CD4-positive, alpha-beta T cell treated with Interleukin-6 for 4 hours (primary cell): ENCODE measurements at regions not wholly inside any gene's neighbourhood (a gene's known extent, or its start where the extent isn't known, plus 50 kb on each side); places are given as distances from the start of the nearest gene placed in this dataset.
"Not testable (repeated sequence)": the region's sequence is repeated elsewhere in the genome, so short reads cannot be mapped to it uniquely, and the experiment has no call there.

ENCODE experiments used
- DNase-seq: peaks from one replicate; pipeline ENCODE4 v3.0.0-alpha.2; 2020; ENCODE audit warnings: mixed read lengths

DNA sequence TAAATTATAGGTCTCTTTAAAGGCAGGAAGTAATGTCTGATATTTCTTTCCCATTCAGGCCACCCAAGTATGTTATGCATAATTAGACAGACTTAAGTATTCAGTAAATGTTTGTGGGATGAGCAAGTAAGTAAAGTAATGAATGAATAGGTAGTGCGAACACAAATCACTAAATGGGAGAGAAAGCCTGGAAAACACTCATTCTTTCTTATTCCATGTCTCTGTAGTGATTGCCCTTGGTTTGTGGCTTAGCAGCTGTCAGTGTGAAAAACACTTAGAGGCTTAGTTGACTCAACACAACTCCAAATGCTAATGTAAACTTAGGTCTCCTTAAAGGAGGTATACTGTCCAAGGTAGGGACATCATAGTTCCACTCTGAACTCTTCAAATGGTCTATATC lies 182.5 kb downstream of the ZC3H11B start:
- no peak for DNase-seq

GRCh38 chr1:219428651-219429050 lies 184.3 kb downstream of the ZC3H11B start:
- no peak for DNase-seq

- no peak for DNase-seq
Observed at GRCh38 chr1:219427989-219428388, 184.9 kb downstream of the ZC3H11B start.

- DNase-seq: no peak
Observed at GRCh38 chr1:219427403-219427802, 185.5 kb downstream of the ZC3H11B start.

DNA sequence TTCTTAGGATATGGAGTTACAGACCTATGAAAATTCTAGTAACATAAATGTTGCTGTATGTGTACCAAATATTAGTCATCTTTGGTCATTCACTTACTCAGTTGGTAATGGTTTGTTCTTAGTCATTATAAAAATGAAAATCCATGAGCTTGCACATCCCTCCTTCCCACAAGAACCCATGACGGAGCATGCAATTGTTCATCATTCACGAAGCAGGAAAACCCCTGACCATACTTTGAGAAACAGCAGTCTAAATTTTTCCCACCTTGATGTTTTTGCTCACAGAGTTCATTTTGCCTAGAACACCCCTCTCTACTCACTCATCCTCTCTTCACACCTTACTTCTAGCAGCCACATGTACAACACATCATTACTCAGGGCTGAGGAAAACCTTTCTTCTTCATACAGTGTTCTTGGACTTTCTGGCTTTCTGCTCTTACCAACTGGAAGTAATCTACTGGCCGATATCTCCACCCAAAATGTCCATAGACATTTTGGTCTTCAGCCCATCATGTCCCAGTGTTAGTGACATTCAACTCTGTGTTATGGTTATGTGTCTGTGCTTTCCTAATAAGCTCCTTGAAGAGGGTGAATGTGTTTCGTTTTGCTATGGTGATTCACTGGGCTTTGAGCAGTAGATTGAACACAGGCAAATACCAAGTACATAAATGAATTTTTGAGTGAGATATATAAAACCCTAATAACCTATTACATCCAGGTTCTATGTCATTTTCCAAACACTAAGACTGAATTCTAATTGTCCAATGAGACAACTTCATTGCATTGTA lies 189.9 kb downstream of the ZC3H11B start:
- DNase-seq: no peak

DNA sequence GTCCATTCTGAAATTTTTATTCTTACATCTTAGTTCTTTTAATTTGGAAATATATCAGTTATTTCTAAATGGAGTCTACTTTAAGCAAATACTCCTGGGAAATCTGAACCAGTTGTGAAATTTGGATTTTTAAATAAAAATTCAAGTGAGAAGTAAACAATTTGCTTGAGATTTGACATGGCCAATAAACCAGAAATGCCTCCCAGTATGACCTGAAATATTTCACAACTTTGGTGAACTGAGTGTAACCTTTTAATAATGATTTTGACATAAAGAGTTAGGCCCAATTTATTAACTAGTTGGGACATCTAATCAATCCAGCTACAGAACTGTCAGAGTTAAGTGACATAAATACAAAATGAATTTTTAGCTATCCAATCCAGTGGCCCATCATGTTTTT lies 192.0 kb downstream of the ZC3H11B start:
- DNase-seq: no peak

DNA sequence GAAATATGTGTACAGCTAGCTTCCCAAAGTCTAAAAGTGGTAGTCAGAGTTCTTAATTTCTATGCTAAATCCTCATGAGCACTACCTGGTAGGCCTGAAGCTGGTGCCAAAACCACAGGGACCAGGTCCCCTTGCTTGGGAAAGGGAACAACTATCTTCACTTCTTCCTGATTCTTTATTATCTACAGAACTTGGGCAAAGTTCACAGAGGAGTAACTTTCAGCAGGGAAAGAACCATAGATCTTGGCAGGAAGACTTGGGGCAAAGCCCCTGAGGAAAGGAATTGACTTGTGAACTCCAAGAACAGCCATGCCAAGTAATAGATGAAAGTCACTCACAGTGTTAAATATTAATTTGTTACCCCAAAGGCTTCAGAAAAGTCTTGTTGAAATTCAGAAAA lies 193.0 kb downstream of the ZC3H11B start:
- DNase-seq: no peak

- DNase-seq: no peak
Observed at GRCh38 chr1:219419065-219419464, 193.8 kb downstream of the ZC3H11B start.

- DNase-seq: no peak
Observed at GRCh38 chr1:219417610-219418009, 195.3 kb downstream of the ZC3H11B start.

DNA sequence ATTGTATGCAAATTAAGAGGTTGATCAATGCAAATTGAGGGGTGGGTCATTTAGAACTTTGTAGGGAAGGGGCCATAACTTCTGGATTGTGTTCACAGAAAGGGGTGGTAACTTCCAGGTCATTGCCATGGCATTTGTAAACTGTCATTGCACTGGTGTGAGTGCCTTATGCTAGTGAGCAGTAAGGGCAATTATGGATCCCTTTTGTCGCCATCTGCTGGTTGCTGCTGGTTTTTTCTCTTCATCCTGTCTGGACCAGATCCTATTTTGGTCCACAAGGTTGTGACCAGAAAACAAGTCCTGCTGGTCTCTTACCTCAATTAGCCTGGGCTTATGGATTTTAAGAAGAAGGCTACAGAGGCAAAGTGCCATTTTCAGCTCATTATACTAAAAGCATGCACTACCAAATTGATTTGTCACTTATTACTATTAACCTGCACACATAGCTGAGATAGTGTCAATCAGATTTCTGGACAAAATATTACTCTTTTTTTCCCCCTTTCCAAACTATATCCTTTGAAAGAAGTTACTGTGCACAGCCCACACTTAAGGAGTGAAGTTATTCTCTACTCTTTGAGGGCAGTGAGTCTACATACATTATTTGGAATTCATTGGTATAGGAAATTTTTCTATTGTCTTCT lies 196.2 kb downstream of the ZC3H11B start:
- peak; percentile 53 for DNase-seq

DNA sequence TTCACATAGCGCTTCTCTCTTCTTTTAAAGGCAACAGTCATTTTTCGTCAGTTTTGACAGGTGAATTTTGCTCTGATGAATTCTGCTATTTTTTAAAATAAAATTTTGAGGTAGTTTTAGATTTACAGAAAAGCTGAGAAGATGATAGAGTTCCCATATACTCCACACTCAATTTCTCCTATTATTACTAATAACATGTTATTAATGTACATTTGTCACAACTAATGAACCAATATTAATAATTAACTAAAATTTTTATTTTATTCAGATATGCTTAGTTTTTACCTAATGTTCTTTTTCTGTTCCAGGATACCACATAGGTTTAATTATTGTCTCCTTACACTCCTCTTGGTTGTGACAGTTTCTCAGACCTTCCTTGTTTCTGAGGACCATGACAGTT lies 197.0 kb downstream of the ZC3H11B start:
- DNase-seq: no peak

DNA sequence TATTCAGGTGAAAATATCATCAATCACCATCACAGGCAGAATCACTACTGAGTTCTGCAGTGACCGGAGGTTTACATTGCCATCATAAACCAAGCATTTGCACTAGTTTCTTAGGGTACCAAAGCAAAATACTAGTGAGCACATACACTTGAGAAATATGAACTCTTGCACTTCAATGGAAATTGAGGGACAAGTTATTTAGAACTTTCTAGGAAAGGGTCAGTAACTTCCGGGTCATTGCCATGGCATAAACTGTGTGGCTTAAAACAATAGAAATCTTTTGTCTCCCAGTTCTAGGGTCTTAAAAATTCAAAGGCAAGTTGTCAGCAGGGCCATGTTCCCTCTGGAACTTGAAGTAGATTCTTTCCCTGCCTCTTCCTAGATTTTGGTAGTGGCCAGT lies 197.5 kb downstream of the ZC3H11B start:
- DNase-seq: no peak

DNA sequence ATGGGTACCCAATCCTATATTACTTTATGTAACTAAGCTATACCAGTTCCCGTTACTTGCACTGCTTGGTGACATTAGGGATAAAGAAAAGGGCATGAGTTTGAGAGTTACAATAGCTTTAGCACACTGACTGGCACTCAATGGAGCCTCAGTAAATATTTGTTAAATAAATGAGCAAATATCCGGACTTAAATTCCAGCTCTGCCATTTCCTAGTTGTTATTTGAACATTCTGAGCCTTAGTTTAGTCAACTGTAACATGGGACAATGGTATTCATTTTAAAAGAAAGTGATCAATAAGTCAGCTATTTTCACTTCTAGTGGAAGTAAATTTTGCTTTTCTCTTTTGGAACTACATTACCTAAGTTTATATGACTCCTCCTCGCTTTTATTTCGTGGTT lies 198.7 kb downstream of the ZC3H11B start:
- DNase-seq: no peak

GRCh38 chr1:219413536-219413935 lies 199.4 kb downstream of the ZC3H11B start:
- DNase-seq: no peak

DNA sequence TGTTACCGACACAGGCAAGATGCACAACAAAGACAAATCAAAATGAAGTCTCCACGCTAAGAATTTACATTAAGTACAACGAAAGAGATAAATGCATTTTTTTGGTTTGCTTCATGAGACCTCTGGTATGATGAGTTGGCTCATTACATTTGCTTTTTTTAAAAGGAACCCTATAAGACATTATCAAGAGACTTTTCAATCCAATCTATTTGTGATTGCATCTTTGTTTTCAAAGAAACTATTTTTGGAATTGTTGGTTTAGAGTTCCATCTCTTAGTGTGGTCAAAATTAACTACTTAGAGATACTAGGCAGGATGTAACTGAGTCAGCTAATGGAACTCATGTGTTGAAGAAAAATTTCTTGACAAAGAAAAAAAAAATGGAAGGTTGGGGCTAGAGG lies 200.1 kb downstream of the ZC3H11B start:
- DNase-seq: no peak

- DNase-seq: not testable (repeated sequence)
Observed at GRCh38 chr1:219410721-219411120, 202.2 kb downstream of the ZC3H11B start.

DNA sequence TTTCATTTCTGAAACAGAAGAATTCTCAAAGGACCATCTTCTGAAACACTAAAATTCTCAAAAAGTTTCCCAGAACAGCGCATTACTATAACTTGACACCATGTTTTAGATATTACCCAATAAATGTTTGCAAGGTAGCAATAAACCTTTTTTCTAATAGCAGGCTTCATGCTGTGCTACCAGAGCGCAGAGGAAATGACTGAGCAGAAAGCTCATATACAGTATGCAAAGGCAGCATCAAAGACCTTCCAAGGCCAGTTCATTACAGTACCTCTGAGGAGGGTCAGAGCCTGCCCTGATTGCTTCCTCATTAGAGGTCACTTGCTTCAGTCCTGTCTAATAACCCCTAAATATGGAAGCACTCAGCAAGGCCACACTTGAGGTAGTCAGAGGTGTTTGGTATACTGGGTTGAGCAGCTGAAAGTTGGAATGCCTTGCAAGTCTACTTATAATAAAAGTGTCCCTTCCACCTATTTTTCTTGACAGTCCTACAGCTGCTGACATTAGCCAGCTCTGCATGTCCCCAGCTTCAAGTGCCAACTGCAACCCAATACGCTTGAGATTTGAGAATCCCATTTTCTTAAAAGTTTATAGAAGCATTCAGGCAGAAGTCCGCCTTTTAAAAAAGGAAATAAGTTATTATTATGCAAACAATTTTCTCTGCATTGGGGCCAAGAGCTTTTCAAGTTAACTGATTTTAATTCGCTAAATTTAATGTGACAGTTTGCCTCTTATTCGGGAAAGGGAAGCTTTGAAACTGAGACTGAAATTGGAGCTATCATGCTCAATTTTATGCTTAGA lies 207.2 kb downstream of the ZC3H11B start:
- no peak for DNase-seq

DNA sequence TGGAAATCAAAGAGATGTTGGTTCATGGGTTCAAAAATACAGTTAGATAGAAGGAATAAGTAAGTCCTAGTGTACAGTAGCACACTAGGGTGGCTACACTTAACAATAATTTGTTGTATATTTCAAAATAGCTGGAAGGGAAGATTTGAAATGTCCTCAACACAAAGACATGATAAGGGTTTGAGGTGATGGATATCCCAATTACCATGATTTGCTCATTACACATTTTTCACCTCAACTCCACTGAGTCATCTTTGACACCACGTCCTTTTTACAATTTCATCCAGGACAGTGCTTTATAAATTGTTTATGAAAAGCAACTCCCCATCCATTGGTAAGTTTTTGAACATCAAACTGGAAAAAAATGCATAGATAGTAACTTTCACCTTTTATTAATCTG lies 208.3 kb downstream of the ZC3H11B start:
- no peak for DNase-seq

GRCh38 chr1:219402925-219403324 lies 210.0 kb downstream of the ZC3H11B start:
- DNase-seq: no peak

DNA sequence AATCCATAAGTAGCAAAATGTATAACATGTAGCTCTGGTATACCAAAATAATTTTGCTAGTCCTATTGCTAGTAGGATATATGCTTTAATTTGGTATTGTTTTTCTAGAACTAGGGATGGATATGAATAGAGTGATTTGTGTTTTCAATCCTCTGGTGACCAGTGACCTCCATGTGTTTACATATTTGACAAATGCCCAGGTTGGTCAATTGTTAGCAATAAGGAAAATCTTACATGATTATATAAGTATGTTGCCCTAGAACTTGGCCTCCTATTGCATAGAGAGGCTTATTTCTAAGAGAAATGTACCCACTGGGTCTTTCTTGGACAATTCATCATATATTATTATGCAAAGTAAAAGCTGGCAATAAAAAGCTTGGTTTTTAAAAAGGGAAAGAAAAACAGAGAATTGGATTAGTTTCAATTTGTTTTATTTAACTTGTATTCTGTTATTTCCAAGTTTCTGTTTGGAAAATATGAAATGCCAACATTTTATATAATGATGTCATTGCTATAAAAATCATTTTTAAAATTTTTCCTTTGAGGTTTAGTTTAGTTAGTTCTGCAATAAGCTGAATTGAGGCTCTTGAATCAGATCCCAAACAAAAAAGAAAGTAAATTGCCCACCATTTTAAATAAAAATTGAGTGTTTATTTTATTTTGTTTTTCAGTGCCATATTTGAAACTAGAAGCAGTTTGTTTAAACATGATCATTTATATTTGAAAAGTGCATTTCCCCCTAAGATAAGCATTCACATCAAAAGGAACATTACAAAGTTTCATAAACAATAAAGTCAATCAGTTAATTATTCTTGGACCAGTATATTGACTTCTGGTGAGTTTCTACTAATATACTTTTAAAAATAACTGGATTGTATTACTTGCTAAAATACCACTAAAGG lies 210.9 kb downstream of the ZC3H11B start:
- no peak for DNase-seq

DNA sequence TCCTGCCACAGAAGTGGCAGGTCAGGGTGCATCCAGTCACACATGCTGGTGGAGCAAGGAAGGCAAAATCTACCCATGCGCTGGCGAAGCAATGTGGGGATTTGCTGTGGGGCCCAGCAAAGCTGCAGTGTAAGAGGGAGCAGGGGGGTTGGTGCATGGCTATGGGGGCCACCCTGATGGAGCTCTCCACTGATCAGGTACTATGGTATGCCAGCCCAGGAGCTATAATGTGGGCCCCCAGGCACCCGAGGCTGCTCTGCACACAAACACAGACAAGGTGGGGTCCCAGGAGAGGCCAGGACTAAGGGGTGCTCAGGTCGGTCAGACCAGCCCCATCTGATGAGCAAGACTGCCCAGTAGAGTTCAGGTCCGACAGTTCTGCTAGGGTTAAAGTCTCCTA lies 213.5 kb downstream of the ZC3H11B start:
- DNase-seq: no peak

DNA sequence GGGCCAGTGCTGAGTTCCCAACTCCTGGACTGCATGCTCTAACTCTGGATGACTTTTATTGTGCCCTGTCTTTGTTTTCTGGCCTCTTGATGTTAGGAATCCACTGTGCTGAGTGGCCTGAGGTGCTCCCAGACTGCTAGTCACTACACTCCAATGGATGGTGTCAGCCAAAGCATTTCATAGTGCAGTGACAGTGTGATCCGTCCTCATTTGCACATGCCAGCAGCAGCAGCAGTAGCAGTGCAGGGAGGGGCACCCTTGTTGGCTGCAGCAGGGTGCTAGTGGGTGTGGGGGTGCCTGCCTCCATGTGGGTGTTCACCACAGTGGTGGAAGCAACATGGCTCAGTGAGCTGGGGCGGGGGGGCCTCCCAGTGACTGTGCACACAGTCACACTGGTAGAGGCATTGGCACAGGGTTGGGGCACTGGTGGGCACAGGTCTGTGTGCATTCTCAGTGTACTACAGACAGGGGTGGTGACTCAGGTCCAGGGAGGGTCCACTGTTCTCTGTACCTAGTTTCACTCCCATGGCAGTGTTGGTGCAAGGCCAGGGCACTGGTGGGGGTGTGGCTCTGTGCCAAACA lies 214.0 kb downstream of the ZC3H11B start:
- DNase-seq: no peak
